Breast epithelium (tissue), 3 donors: ENCODE measurements at regions not wholly inside any gene's neighbourhood (a gene's known extent, or its start where the extent isn't known, plus 50 kb on each side); places are given as distances from the start of the nearest gene placed in this dataset.
"Not testable (repeated sequence)": the region's sequence is repeated elsewhere in the genome, so short reads cannot be mapped to it uniquely, and the experiment has no call there.

ENCODE experiments used
- CTCF ChIP-seq, 3 donors: fragments of 450-650 bp; IDR thresholded peaks; one replicate each; pipeline ENCODE4 v1.5.1; 2016 to 2017; ENCODE audit warnings: antibody characterized with exemption in 3 of 3, mild to moderate bottlenecking in 3 of 3, moderate library complexity in 3 of 3
- POLR2A ChIP-seq: fragments of 450-650 bp; IDR thresholded peaks from one replicate; pipeline ENCODE4 v1.6.1; 2016; ENCODE audit warnings: antibody characterized with exemption, mild to moderate bottlenecking, moderate library complexity
- POLR2AphosphoS5 ChIP-seq, 3 donors: sonication (generic); formaldehyde crosslinking; IDR thresholded peaks; one replicate each; pipeline ENCODE4 v1.6.1; 2017; ENCODE audit warnings: antibody characterized with exemption in 3 of 3

DNA sequence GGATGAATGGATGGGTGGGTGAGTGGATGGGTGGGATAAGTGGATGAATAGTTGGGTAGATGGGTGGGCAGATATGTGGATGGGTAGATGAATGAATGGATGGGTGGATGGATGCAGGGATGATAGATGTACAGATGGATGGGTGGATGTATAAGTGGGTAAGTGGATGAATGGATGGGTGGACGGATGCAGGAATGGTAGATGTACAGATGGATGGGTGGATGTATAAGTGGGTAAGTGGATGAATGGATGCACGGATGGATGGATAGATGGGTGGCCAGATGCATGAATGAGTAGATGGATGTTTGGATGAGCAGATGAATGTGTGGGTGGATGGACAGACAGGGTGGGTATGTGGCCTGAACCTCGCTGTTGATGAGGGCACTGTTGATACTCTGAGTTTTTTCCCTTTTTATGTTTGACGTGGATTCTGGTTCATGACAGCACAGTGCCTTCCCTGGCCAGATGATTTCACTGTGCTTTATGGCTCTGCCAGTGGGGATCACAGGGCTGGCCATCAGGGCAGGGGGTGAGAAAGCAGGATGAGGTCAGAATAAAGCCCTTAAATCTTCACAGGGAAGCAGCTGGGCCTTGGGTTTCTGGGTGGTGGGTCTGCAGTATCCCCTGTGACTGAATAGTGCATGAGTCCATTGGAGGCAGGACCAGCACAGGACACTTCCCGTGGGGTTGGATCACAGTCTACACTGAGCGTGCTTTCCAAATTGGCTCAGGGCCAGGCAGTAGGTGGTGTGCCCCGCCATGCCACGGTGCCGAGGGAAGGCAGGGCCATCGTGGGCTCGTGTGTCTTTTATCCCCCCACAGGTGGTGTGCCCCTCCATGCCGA lies 213.2 kb downstream of the BANP start:
- not testable (repeated sequence) for TF ChIP-seq POLR2A; CTCF (IDR thresholded peaks at IDR 0.05); POLR2AphosphoS5 (IDR thresholded peaks at IDR 0.05)
